ENCODE measurements at regions not wholly inside any gene's neighbourhood (a gene's known extent, or its start where the extent isn't known, plus 50 kb on each side); places are given as distances from the start of the nearest gene placed in this dataset.

DNA sequence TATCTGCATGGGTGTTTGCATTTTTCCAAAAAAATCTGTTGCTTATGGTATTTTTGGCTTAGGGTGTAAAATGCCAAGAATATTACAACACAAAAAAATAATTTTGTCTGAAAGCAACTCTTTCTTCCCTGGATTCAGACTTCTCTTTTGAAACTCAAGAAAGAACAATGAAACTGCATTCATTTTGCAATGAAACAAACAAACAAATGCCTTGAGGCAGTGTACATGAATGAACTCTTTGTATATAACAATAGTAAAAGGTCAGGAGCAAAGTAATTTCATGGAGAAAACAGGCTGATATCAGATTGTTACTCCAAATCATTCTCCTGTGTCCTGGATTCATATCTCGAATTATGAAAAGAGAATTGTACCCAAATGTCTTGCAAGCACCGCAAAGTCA, 301.6 kb upstream of the CDH20 start:
- TF ChIP-seq SP1 (IDR thresholded peaks at IDR 0.05) (no peak), TAF1 (conservative IDR thresholded peaks at IDR 0.05) (no peak), RAD21 (IDR thresholded peaks at IDR 0.05) (no peak), GABPA (IDR thresholded peaks at IDR 0.05 in 1 of 2, conservative IDR thresholded peaks at IDR 0.05 in 1 of 2) (no peak), EGR1 (IDR thresholded peaks at IDR 0.05; ENCODE audit: low read depth in 2 of 2) (no peak)
- TF ChIP-seq, protein P1, sequence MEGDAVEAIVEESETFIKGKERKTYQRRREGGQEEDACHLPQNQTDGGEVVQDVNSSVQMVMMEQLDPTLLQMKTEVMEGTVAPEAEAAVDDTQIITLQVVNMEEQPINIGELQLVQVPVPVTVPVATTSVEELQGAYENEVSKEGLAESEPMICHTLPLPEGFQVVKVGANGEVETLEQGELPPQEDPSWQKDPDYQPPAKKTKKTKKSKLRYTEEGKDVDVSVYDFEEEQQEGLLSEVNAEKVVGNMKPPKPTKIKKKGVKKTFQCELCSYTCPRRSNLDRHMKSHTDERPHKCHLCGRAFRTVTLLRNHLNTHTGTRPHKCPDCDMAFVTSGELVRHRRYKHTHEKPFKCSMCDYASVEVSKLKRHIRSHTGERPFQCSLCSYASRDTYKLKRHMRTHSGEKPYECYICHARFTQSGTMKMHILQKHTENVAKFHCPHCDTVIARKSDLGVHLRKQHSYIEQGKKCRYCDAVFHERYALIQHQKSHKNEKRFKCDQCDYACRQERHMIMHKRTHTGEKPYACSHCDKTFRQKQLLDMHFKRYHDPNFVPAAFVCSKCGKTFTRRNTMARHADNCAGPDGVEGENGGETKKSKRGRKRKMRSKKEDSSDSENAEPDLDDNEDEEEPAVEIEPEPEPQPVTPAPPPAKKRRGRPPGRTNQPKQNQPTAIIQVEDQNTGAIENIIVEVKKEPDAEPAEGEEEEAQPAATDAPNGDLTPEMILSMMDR (IDR thresholded peaks at IDR 0.05; ENCODE audit: low read depth, low read length, missing input control), result no peak
- TF ChIP-seq, protein P2, sequence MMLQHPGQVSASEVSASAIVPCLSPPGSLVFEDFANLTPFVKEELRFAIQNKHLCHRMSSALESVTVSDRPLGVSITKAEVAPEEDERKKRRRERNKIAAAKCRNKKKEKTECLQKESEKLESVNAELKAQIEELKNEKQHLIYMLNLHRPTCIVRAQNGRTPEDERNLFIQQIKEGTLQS (IDR thresholded peaks at IDR 0.05), result no peak
